Kidney (tissue), 13 donors: ENCODE measurements at regions not wholly inside any gene's neighbourhood (a gene's known extent, or its start where the extent isn't known, plus 50 kb on each side); places are given as distances from the start of the nearest gene placed in this dataset.

Source experiments
- DNase-seq, 5 donors: peaks; one replicate each; pipeline ENCODE4 v3.0.0-alpha.2; 2013 to 2020
- FAIRE-seq: peaks from 2 replicates; lab custom pipeline; 2012; peaks lifted over from hg19 to GRCh38; lab: Jason Lieb, UNC
- H3K27ac ChIP-seq, 2 donors: one replicate each; pipeline ENCODE4 v1.7.0; 2013; ENCODE audit warnings: low read depth in 2 of 2, low read length in 2 of 2, inconsistent platforms in 1 of 2
- H3K27me3 ChIP-seq: one replicate; pipeline ENCODE4 v1.7.1; 2013; ENCODE audit warnings: low read length, inconsistent platforms; ENCODE audit not compliant: control insufficient read depth, insufficient read depth
- H3K36me3 ChIP-seq, 3 donors: one replicate each; pipeline versions ENCODE4 v1.7.0 to v1.7.1; 2013; ENCODE audit warnings: low read length in 3 of 3, control low read depth in 1 of 3, inconsistent platforms in 1 of 3; ENCODE audit not compliant: insufficient read depth in 3 of 3, control insufficient read depth in 2 of 3
- H3K4me1 ChIP-seq, 3 donors: one replicate each; pipeline versions ENCODE4 v1.7.0 to v1.7.1; 2013; ENCODE audit warnings: low read length in 3 of 3, inconsistent platforms in 1 of 3, low read depth in 1 of 3; ENCODE audit not compliant: control insufficient read depth in 2 of 3, insufficient read depth in 2 of 3
- H3K4me3 ChIP-seq, 3 donors: one replicate each; pipeline versions ENCODE4 v1.7.0 to v1.8.1; 2013; ENCODE audit warnings: low read length in 3 of 3, control low read depth in 1 of 3, inconsistent platforms in 1 of 3
- H3K9ac ChIP-seq, 3 donors: one replicate each; pipeline versions ENCODE4 v1.7.0 to v1.7.1; 2013; ENCODE audit warnings: low read length in 3 of 3, control low read depth in 1 of 3, inconsistent platforms in 1 of 3
- H3K9me3 ChIP-seq, 3 donors: one replicate each; pipeline versions ENCODE4 v1.7.0 to v1.7.1; 2013; ENCODE audit warnings: low read length in 3 of 3, control low read depth in 1 of 3, inconsistent platforms in 1 of 3; ENCODE audit not compliant: control insufficient read depth in 2 of 3, insufficient read depth in 1 of 3
- intact Hi-C: fragments of 100-400 bp; cut with DNase I; formaldehyde crosslinking; loops from one replicate; pipeline ENCODE4 v1.11.1; 2022
- TF ChIP-seq, protein P1 (sequence below): IDR thresholded peaks from 3 replicates; pipeline ENCODE4 v1.5.1; 2012; ENCODE audit warnings: mild to moderate bottlenecking, moderate library complexity, borderline replicate concordance; ENCODE audit not compliant: insufficient read depth; ENCODE audit errors: extremely low read depth
- donor health status: control.
- donor health status: control.
- donor health status: control.
- donor health status: control.
- donor health status: control.
- donor health status: DM: yes; HTN: yes; CAD: no.
- donor health status: Normal renal cell carcinoma (clear cell type).

DNA sequence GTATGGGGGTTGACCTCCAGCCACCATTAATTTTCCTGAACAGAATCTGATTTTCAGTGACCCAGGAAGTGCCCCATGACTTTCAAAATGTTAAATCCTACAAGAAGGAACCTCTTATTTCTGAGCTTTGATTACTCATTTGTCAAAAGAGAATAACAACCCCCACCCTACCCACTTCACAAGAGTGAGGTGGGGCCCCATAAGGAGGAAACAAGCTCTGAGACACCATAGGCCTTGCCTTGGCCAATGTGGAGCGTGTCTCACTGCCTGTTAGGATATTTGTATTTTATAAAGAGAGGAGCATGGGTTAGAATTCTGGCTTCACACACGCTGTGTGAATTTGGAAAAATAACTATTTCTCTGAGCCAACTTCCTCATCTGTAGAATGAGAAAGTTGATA is 158.9 kb downstream of the TTC32 start:
- no peak overlapping the region for H3K27ac ChIP-seq
- H3K27me3 ChIP-seq, result no peaks in the 10 kb centered on the region
- no peak overlapping the region for H3K9ac ChIP-seq
- DNase-seq (peak in 1 of 5 donors; percentile 5), FAIRE-seq (no peak)
- no peaks in the 10 kb centered on the region for H3K9me3 ChIP-seq
- H3K4me1 ChIP-seq, result no peaks in the 10 kb centered on the region
- no peak overlapping the region for H3K4me3 ChIP-seq
- TF ChIP-seq, protein P1, sequence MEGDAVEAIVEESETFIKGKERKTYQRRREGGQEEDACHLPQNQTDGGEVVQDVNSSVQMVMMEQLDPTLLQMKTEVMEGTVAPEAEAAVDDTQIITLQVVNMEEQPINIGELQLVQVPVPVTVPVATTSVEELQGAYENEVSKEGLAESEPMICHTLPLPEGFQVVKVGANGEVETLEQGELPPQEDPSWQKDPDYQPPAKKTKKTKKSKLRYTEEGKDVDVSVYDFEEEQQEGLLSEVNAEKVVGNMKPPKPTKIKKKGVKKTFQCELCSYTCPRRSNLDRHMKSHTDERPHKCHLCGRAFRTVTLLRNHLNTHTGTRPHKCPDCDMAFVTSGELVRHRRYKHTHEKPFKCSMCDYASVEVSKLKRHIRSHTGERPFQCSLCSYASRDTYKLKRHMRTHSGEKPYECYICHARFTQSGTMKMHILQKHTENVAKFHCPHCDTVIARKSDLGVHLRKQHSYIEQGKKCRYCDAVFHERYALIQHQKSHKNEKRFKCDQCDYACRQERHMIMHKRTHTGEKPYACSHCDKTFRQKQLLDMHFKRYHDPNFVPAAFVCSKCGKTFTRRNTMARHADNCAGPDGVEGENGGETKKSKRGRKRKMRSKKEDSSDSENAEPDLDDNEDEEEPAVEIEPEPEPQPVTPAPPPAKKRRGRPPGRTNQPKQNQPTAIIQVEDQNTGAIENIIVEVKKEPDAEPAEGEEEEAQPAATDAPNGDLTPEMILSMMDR, result no peak
- no peaks in the 10 kb centered on the region for H3K36me3 ChIP-seq
- intact Hi-C loops, result no loop called here

DNA sequence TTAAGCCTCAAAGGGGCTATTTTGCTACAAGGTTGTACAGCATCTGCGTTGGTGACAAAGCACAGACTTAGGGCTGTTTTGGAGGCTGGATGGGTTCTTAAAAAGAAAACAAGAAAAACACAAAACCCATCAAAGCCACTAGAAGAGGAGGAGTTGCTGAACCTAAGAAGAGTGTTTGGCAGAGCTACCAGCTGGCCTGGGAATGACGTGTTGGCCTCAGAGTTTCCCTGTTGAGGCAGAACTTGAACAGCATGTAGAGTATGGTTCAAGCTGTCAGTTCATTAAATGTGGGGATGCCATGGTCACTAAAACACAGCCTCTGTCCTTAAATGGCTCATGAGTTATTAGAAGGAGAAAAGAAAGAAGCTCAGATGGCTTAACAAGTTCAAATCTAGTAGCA is 162.5 kb downstream of the TTC32 start:
- TF ChIP-seq, protein P1, result no peak
- no peaks in the 10 kb centered on the region for H3K4me1 ChIP-seq

DNA sequence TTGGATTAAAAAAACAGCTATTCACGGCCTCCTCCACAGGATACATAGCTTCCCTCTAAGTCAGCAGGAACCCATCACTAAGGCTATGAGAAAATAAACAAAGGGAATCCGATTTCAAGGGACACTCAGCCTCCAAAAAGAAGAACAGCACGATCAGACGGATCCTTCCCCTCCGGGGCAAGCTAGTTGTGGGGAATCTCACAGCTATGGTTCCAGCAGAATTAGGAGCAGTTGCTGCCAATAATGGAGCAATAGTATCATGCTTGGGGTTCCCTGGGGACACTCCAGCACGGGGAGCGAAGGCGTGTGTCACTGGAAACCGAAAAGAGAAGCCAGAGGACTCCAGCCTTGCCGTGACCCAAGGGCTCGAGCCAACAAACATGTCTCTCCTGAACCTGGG is 163.1 kb downstream of the TTC32 start:
- H3K36me3 ChIP-seq, result no peaks in the 10 kb centered on the region
- no peaks in the 10 kb centered on the region for H3K27me3 ChIP-seq
- no peak overlapping the region for H3K9ac ChIP-seq
- TF ChIP-seq, protein P1, result no peak
- H3K4me1 ChIP-seq, result no peaks in the 10 kb centered on the region
- intact Hi-C loops, result no loop called here
- FAIRE-seq (no peak), DNase-seq (peak in 2 of 5 donors; percentile 19 to 81)
- no peak overlapping the region for H3K4me3 ChIP-seq
- no peak overlapping the region for H3K27ac ChIP-seq
- no peaks in the 10 kb centered on the region for H3K9me3 ChIP-seq

More for the DNA sequence above, 162.5 kb downstream of the TTC32 start:
- Histone ChIP-seq H3K9ac (no peak overlapping the region), H3K27ac (no peak overlapping the region), H3K9me3 (no peaks in the 10 kb centered on the region), H3K27me3 (no peaks in the 10 kb centered on the region), H3K4me3 (no peak overlapping the region), H3K36me3 (no peaks in the 10 kb centered on the region)
- FAIRE-seq (no peak), DNase-seq (no peak)
- intact Hi-C loops, result no loop called here

DNA sequence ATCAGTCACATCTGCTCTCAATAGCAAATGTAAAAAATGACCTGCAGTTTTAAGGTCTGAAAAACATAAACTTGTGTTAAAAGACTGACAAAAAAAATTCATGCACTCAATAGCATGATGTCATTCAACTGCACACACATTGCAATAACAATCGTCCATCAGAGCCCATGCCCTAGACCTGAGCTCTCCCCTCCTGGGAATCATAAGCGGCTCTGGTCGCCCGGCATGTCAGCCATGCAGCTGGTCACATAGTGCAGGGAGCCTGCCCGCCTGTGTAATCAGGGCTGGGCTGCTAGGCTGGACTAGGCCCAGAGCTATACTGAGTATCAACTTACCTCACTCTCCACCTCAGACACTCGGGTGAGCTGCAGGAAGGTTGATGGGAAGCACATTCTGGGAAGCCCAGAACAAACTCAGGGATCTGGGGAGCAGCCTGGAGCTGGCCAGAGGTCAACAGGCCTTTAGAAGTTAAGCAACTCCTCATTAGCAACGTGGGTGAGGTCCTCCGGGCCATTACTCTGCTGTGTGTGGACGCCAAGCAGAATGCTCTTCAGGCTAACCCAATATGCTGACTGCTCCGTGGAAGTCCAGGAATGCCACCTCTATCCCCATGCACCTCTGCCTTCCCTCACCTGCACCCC is 165.5 kb downstream of the TTC32 start:
- Histone ChIP-seq H3K9ac (no peak overlapping the region), H3K4me3 (no peak overlapping the region), H3K27me3 (no peaks in the 10 kb centered on the region), H3K9me3 (no peaks in the 10 kb centered on the region), H3K36me3 (no peaks in the 10 kb centered on the region), H3K27ac (no peak overlapping the region), H3K4me1 (no peaks in the 10 kb centered on the region)
- TF ChIP-seq, protein P1, result no peak
- intact Hi-C loops, result no loop called here
- FAIRE-seq, result no peak
- DNase-seq, result peak in 4 of 5 donors; percentile 43 to 65 (median 49)
